ENCODE measurements at regions not wholly inside any gene's neighbourhood (a gene's known extent, or its start where the extent isn't known, plus 50 kb on each side); places are given as distances from the start of the nearest gene placed in this dataset.
A peak's percentile ranks its signal among the peaks of the same experiment; 100 is the strongest.

GRCh38 chr1:195574511-195574910, 1033.7 kb downstream of the KCNT2 start:
- peak; percentile 61 for TF ChIP-seq MAFK (IDR thresholded peaks at IDR 0.05; ENCODE audit: partially characterized antibody)
- no peak for TF ChIP-seq ESRRA (IDR thresholded peaks at IDR 0.05; ENCODE audit: borderline replicate concordance, low read length)
- Histone ChIP-seq H3K9me3 (no peaks in the 10 kb centered on the region), H3K4me1 (no peaks in the 10 kb centered on the region), H3K4me3 (no peak overlapping the region), H3K4me2 (no peak overlapping the region), H3K27ac (no peak overlapping the region)
- DNase-seq (ENCODE audit: low read depth in 1 of 2, low spot score in 1 of 2): no peak
- ChIA-PET POLR2A (no interaction called here), CTCF (no interaction called here)
- no peak for ATAC-seq
- FAIRE-seq: no peak

- H3K4me3 ChIP-seq: no peak overlapping the region
- CTCF ChIA-PET: no interaction called here
- DNase-seq (ENCODE audit: low read depth in 1 of 2, low spot score in 1 of 2) (no peak), FAIRE-seq (no peak), ATAC-seq (no peak)
- TF ChIP-seq E2F6 (IDR thresholded peaks at IDR 0.05; ENCODE audit: borderline replicate concordance, low read depth): no peak
- no peak for TF ChIP-seq GATA3 (IDR thresholded peaks at IDR 0.05; ENCODE audit: borderline replicate concordance)
- TF ChIP-seq CEBPB (IDR thresholded peaks at IDR 0.05): no peak
- TF ChIP-seq NPAS2 (CRISPR knock-in tag; IDR thresholded peaks at IDR 0.05; ENCODE audit: borderline replicate concordance): no peak
- TF ChIP-seq HOXB13 (CRISPR knock-in tag; IDR thresholded peaks at IDR 0.05; ENCODE audit: low read depth): no peak
- POLR2A ChIA-PET: no interaction called here
- 47% methylated on average over 3 of the region's 3 CpGs for WGBS (ENCODE audit: missing lambda C conversion rate)
- no peak overlapping the region for H3K27ac ChIP-seq
- H3K4me1 ChIP-seq: no peaks in the 10 kb centered on the region
- H3K9me3 ChIP-seq: no peaks in the 10 kb centered on the region
- no peak overlapping the region for H3K4me2 ChIP-seq
These were observed 1038.3 kb downstream of the KCNT2 start for GRCh38 chr1:195569934-195570333.

- ATAC-seq (no peak), DNase-seq (ENCODE audit: low read depth in 1 of 2, low spot score in 1 of 2) (no peak), FAIRE-seq (no peak)
- Histone ChIP-seq H3K4me2 (no peak overlapping the region), H3K9me3 (no peaks in the 10 kb centered on the region), H3K4me1 (no peaks in the 10 kb centered on the region), H3K27ac (no peak overlapping the region), H3K4me3 (no peak overlapping the region)
- ChIA-PET POLR2A (no interaction called here), CTCF (no interaction called here)
- TF ChIP-seq RAD21 (conservative IDR thresholded peaks at IDR 0.05 in 1 of 2, IDR thresholded peaks at IDR 0.05 in 1 of 2) (no peak), CEBPB (IDR thresholded peaks at IDR 0.05) (no peak), SREBF2 (IDR thresholded peaks at IDR 0.05) (no peak), ZFP36 (IDR thresholded peaks at IDR 0.05; ENCODE audit: borderline replicate concordance, partially characterized antibody) (no peak), NPAS2 (CRISPR knock-in tag; IDR thresholded peaks at IDR 0.05; ENCODE audit: borderline replicate concordance) (no peak), HMGXB4 (CRISPR knock-in tag; IDR thresholded peaks at IDR 0.05; ENCODE audit: borderline replicate concordance) (no peak), TFCP2L1 (CRISPR knock-in tag; IDR thresholded peaks at IDR 0.05) (no peak)
These were observed 1039.9 kb downstream of the KCNT2 start for GRCh38 chr1:195568389-195568788.

- no peak for FAIRE-seq
These were observed 1046.2 kb downstream of the KCNT2 start for GRCh38 chr1:195562074-195562473.

More at GRCh38 chr1:195562074-195562473, 1046.2 kb downstream of the KCNT2 start:
- ATAC-seq (no peak), DNase-seq (ENCODE audit: low read depth in 1 of 2, low spot score in 1 of 2) (no peak)
- WGBS (ENCODE audit: missing lambda C conversion rate): 93% methylated on average over 2 of the region's 2 CpGs
- ChIA-PET POLR2A (no interaction called here), CTCF (no interaction called here)
- Histone ChIP-seq H3K4me2 (no peak overlapping the region), H3K27ac (no peak overlapping the region), H3K9me3 (no peaks in the 10 kb centered on the region), H3K4me3 (no peak overlapping the region), H3K4me1 (no peaks in the 10 kb centered on the region)
- no peak for TF ChIP-seq RFX5 (IDR thresholded peaks at IDR 0.05)
- no peak for TF ChIP-seq RNF2 (IDR thresholded peaks at IDR 0.05; ENCODE audit: borderline replicate concordance, low read depth)
- no peak for TF ChIP-seq PHF8 (IDR thresholded peaks at IDR 0.05; ENCODE audit: borderline replicate concordance, low read depth)
- TF ChIP-seq PBX3 (IDR thresholded peaks at IDR 0.05): no peak
- no peak for TF ChIP-seq HMGXB4 (CRISPR knock-in tag; IDR thresholded peaks at IDR 0.05; ENCODE audit: borderline replicate concordance)
- TF ChIP-seq BCL3 (IDR thresholded peaks at IDR 0.05): no peak
- TF ChIP-seq RAD21 (conservative IDR thresholded peaks at IDR 0.05 in 1 of 2, IDR thresholded peaks at IDR 0.05 in 1 of 2): no peak
- no peak for TF ChIP-seq RCOR1 (IDR thresholded peaks at IDR 0.05; ENCODE audit: low read depth, low read length)
- TF ChIP-seq HEYL (CRISPR knock-in tag; IDR thresholded peaks at IDR 0.05): no peak

All from A549 (cell line).